SKM-1 (cell line): ENCODE measurements at regions not wholly inside any gene's neighbourhood (a gene's known extent, or its start where the extent isn't known, plus 50 kb on each side); places are given as distances from the start of the nearest gene placed in this dataset.
A peak's percentile ranks its signal among the peaks of the same experiment; 100 is the strongest.

Experiments
- DNase-seq: peaks from one replicate; lab custom pipeline; 2025; ENCODE audit not compliant: unreplicated experiment; lab: John Stamatoyannopoulos, UW

DNA sequence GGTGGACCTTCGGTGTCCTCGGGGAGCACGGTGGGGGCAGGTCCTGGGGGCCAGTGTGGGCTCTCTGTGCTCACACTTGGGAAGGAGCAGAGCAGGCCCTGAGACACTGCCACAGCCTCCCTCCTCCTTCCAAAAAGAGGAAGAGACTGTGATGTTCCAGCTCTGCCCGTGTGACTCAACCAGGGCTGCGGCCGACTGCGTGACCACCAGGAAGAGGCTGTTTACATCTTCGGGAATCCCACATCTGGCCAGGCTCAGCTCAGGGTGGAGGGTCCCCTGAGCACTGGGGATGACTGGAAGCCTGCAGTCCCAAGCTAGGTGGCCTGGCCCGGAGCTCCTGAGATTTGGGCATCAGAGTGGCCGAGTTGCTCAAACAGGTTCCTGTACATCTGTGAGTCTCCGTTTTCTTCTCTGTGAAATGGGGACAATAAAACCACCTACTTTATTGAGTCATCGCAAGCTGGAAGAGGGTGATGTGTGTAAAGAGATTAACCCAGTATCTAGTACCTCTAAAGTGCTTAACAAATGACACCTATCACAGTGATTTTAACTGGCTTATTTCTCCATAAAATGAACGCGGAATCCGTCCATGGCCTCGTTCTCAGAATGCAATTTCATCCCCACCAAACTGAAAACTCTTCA, 242.1 kb downstream of the DLL1 start:
- DNase-seq = peak; percentile 44

DNA sequence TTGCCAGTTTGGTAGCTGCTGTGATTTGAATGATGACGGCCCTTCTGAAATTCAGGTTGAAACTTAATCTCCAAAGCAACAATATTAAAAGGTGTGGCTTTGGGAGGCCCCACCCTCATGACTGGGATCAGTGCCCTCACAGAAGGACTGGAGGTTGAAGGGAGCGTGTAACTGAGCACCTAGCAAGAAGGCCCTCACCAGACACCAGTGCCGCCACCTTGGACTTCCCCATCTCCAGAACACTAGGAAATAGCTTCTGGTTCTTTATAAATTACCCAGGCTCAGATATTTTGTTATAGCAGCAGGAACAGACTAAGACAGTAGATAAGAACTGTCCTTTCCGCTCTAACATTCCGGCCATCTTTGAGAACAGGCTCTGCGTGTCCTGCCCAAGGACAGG, 243.1 kb downstream of the DLL1 start:
- DNase-seq = no peak

DNA sequence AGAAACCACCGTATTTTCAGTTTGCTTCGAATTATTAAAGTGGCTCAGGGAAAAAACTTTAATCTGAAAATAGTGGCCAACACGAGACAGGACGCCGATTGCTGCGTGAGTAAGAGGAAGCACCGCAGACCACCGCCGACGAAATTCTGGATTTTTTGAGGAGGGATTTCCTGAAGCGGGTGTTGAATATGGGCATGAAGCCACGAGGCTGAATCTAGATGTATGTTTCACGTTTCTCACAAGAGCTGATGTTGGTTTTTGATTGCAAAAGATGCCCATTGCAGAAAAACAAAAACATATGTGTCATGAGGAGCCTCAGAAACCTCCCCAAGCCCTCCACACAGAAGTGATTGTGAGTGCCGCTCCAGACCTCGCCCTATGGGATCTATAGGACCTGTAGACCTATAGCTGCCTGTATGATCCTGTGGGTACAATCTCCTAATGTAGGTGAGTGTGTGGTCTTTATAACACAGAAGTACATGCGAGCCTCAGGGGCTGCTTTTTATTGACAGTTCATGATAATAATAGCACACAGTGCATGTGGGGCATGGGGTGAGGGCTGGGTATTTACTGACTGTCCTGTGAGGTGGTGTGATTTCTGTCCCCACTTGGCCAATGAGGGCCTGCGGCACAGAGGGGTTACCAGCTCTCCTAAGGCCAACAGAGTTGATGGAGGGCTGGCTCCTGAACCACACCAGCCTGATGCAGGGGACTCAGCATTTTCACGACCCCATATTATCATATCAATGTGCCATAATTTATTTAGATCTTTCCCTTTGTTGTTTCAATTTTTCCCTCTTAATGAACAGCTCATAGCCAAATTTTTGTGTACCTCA, 243.9 kb downstream of the DLL1 start:
- DNase-seq = no peak

DNA sequence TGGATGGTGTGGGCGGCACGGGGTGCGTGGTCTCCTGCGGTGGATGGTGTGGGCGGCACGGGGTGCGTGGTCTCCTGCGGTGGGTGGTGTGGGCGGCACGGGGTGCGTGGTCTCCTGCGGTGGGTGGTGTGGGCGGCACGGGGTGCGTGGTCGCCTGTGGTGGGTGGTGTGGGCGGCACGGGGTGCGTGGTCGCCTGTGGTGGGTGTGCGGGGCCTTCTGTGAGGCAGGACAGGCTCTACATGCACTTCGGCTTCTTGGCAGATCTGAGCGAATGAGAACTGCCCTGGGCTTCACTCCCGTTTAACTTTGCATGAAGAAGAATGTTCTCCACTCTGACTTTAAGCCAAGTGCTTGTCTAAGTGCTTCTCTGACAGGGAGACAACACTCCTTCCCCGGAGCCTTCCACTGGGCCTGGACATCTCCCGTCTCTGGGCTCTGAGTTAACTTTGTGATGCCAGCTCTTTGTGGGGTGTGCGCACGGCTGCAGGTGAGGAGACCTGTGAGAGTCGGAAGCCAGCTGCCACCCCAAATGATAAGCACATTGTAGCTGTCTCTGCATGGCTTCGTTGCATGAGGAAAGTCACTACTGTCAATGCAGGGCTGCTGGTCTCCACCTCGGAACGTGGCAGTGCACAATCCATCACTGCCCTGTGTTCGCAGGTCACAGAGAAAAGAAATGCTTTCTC, 244.8 kb downstream of the DLL1 start:
- DNase-seq = no peak

DNA sequence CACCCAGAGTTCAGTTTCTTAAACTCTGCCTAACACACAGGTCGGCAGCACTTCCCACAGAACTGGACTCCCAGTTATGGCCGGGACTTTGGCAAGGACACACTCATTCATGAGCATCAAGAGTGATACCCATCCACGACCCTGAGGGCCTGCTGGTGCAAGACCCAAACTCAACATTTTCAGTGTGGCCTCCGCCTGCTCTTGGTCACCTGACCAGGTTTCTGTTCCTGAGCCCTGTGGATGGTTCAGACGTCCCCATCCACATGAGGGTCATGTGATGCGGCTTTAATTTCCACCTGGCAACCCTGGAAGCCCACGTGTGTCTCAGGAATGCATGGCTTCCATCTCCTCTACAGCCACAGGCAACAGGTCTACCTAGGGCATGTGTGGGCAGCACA, 245.3 kb downstream of the DLL1 start:
- no peak for DNase-seq

DNA sequence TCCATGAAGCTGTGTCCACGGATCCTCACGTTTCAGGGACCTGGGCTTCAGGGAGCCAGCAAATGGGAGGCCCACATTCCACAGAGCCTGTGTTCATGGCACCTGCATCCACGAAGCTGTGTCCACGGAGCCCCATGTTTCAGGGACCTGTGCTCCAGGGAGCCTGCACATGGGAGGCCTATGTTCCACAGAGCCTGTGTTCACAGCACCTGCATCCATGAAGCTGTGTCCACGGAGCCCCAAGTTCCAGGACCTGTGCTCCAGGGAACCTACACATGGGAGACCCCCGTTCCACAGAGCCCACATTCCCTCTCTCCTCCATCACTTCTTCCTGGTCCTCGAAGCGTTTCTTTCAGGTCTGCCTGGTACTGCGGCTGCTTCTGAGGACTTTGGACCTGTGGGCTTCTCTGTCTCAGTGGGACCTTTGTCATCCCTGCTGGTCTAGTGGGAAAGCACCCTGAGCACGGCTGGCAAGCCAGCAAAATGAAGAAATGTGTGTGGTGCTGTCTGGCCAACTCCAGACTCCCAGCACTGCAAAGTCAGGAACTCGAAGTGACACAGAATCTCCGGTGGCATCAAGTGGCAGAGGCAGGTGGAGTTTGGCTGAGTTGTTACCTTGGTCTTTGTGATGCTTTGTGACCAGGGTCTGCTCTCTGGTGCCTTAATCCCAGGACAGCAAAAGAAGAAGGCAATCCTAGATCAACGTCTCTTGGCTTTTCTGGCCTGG, 245.9 kb downstream of the DLL1 start:
- no peak for DNase-seq

DNA sequence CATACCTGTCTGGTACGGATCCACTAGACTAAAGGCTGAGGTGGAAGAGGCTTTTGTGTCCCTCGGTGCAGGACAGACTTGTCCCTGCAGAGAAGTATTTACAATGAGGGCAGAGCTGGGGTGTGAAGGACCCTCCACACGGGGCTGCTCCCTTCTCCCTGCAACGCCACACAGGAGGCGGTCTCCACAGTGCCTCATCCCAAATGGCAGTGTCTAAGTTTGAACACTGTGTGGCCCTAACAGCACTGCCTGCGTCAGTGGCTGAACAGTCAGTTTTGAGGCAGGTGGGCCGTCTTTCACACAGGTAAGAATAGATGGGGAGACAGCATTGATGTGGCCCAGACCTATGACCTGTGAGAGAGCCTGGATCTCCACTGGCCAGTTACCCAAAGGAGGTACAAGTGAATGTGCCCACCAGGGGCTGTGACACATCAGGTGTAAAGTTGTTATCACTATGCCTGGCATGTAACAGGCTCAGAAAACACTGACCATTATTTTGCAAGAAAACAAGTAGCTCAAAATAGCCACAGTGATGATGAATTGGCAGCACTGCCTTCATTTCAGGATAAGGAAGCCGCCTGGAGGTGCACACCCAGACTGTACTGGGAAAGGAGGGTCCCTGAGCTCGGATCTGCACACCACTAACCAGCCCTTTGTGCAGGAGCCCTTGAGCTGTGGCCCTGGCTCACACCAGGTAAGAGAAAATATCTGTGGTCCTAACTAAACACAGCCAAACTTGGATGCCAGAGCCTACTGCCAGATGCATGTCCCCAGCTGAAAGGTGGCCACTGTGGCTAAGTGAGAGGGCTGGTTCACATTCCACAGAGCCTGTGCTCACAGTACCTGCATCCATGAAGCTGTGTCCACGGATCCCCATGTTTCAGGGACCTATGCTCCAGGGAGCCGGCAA, 246.7 kb downstream of the DLL1 start:
- DNase-seq = no peak

DNA sequence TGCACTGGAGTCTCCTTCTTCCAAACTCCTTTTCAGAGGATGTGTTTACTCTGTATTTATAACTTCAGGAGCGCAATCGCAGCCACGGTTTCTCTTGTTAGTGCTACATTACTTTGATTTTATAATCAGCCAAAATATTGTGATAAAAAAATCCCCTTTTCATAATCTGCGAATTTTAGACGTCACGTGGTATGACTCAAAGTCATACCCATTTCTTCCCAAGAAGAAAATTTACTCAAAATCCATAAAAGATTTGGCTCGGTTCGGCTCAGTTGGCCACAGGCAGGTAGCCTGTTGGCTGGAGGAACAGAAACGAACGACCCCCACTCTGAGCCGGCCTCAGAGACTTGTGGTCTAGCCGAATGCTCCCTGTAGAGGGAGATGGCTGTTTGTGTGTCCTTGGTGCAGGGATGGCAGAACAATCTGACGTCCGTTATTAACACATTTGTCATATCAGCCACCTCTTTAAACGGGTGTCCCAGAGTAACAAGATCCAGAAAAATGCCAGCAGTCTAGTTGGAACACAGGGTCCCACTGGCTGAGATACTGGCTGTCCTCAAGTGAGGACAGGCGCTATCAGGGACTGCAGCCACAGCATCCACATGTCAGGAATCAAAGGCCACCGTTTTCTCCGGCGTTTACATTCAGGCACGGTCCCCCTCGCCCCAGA, 247.6 kb downstream of the DLL1 start:
- no peak for DNase-seq

DNA sequence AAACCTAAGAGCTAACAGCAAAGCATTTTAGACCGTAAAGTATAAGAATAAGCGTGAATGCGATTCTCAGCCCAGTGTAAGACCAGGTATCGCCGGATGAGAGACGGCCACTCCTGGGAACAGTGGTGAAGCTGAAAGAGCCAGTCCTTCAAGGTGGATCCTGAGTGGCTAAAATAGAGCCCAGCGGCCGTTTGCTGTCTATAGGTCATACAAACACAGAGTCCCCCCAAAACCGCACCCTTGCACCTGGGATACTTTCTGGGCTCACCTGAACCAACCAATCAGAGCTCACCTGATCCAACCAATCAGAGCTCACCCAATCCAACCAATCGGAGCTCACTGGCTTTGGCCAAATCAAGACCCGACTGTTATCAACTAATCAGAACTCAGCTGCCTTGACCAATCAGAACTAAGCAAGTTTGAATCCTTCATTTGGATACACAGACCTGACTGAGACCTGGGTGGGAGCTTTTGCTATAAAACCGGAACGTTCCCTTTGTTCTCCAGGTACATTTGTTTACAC, 248.2 kb downstream of the DLL1 start:
- DNase-seq = no peak

DNA sequence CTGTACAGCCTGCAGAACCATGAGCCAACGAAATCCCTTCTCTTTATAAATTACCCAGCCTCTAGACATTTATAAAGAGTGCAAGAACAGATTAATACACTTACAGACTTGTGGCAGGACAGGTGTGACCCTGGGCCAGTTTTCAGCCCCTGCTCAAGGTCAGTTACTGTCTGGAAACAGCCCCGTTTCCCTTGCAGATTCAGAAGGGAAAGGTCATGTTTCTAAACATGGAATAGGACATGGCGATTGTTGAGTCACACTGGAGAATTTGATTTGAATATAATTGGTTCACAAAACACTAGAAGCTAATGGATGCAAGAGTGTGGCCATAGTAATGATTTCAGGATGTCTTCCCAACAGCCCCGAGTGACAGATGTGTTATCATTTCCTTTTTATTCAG, 248.8 kb downstream of the DLL1 start:
- DNase-seq = no peak

DNA sequence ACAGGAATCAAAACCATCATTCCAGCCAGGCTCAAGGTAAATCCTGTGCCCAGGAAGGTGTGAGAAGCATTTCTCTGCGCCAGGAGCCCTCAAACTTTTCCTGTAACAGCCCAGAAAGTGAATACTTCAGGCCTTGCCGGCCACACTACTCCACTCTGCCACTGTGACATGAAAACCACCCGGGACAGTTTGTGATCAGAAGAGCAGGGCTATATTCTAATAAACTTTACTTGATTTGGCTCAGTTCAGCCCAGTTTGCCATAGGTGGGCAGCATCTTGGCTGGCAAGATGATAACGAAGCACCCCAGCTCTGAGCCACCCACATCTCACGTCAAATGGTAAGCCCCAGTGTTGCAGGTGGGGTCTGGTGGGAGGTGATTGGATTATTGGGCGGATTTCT, 249.4 kb downstream of the DLL1 start:
- no peak for DNase-seq

DNA sequence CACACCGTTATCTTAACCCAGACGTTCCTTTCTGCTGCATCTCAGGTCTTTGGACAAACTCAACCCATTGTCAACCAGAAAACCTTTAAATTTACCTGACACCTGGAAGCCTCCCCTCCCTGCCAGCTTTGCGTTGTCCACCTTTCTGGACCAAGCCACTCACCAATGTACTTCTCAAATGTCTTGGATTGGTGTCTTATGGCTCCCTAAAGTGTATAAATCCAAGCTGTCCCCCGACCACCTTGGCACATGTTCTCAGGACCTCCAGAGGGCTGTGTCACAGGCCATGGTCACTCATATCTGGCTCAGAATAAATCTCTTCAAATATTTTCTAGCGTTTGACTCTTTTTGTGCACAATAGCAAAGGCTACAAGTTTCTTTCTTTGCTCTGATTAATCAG, 250.0 kb downstream of the DLL1 start:
- DNase-seq = no peak

DNA sequence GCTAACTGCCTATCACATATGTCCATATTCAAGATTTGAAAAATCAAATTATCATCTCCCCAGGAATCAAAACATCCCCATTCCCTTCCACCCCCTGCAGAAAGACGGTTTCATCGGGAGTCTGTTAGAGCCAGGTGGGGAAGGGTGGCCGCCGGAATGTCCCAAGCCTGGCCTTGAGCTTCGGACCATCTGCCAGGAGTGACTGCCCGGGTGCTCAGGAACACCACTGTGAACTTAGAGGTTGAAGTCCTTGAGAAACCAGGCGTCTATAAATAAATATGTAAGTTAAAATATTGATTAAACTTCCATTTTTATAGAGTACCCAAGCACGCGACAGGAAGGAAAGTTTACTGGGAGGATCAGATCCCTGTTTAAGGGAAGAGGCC, 250.8 kb downstream of the DLL1 start:
- DNase-seq = no peak

DNA sequence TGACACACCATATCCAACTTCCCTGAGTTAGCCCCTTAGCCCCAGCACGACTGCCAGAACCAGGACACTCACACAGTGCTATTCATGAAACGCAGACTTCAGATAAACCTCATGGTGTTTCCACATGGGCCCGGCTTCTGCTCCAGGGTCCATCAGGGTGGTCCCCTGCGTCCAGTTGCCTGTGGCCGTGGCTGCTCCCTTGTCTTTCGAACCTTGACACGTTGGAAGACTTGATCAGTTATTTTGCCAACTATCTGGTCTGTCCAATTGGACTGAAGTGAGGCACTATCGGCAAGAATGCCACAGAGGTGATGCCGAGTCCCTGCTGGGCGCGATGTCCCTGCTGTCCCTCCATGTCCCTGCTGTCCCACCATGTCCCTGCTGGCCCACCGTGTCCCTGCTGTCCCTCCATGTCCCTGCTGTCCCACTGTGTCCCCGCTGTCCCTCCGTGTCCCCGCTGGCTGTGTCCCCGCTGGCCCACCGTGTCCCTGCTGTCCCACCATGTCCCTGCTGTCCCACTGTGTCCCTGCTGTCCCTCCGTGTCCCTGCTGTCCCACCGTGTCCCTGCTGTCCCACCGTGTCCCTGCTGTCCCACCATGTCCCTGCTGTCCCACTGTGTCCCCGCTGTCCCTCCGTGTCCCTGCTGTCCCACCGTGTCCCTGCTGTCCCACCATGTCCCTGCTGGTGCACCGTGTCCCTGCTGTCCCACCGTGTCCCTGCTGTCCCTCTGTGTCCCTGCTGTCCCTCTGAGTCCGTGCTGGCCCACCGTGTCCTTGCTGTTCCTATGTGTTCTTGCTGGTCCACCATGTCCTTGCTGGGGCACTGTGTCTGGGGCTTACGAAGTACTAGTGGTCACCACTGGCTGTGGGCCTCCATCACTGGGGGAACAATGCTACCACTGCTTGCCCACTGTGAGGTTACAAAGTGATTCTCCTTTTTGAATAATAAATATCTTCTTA, 251.4 kb downstream of the DLL1 start:
- no peak for DNase-seq

DNA sequence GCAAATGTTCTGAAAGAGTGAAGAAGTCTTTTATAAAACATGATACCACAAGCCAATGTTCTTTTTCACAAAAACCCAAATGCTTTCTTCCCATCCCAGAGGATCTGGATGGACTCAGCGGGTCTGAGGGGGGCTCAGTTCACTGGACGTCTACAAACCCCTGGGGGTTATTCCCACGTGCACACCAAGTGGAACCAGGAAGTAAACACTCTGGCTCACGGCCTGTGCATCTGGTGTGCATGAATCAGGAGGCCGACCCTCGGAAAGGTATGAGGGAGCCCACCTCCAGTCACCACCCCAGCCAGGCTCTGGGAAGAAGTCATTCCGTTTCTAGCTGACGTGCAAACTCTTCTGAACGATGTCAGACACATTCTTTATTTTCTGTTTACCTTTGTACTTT, 252.2 kb downstream of the DLL1 start:
- DNase-seq = no peak

DNA sequence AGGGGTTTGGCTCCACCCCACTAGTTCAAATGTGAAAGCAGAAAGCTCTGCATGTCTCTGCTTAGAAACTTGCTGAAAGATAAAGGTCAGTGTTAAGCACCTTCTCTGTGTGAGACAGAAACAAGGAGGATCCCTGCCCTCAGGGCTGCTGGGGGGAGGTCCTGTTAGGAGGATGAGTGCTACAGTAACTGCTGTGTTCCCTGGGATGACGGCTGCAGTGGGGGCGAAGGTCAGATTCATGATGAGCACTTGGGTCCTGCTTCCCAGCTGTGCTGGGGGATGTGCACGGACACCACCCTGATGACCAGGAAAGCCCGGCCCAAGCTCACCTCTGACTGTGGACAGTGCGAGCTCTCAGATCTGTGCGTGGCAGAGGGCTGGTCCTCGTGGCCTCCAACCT, 252.6 kb downstream of the DLL1 start:
- DNase-seq = no peak

DNA sequence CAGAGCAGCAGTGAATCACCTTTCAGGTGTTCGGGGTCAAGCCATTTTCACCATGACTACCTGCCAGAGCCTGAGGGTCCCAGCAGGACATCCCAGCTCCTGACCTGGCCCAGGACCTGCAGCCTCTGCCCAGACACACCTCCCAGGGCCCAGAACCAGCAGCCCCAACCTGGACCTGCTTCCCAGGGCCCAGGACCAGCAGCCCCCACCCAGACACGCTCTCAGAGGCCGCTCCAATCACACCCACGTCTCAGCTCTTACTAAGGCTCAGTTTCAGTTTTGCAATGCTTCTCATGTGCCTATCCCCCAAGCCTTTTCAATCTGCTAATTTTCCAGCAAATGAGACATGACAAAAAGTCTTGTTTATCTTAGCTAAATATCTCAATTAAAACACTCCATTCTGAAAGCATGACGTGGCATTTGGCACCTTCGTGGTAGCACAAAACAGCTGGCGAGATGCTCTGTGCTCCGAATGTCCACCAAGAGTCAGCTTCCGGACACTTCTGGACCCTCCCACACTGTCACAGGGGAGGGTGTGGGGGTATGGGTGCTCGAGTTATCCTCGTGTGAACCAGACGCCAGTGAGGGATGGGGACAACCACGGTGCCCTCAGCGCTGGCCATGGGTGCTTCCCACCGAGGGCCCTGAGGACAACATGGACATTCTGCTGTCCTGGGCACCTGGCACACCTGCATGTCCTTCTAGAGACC, 253.2 kb downstream of the DLL1 start:
- no peak for DNase-seq

DNA sequence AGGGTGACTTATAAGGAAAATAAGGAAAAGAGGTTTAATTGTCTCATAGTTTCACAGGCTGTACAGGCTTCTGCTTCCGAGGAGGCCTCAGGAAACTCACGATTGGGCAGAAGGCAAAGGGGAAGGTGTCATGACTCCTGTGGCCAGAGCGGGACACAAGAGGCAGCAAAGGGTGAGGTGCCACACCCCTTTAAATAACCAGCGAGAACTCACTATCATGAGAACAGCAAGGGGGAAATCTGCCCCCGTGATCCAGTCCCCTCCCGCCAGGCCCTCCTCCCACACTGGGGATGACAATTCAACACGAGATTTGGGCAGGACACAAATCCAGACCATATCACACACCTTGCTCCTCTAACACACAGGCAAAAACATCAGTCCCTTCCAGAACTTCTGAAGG, 254.0 kb downstream of the DLL1 start:
- DNase-seq = no peak
